ENCODE measurements at regions not wholly inside any gene's neighbourhood (a gene's known extent, or its start where the extent isn't known, plus 50 kb on each side); places are given as distances from the start of the nearest gene placed in this dataset.
"Not testable (repeated sequence)": the region's sequence is repeated elsewhere in the genome, so short reads cannot be mapped to it uniquely, and the experiment has no call there.

DNA sequence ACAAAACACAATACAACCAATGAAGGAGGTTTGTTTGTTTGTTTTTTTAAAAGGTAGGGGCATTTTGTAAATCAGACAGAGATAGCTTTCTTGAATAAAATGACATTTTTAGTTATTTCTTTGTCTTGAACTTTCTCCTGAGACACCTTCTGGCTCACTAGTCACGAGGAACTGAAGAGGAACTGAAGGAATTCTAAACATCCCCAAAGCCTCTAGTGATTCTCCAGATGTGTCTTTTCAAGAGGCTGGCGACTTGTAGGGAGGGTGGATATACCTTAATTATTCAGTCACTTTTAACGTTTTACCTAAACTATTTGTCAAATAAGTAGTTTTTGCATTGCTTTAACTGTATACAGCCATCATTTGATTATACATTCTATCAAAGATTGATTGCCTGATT, 211.2 kb upstream of the LRIG3 start:
- no CpG with 5 or more reads among the region's 3 CpGs for WGBS (ENCODE audit: insufficient coverage)
- Histone ChIP-seq H3K27ac (ENCODE audit: low read length) (no peak overlapping the region), H3K9me3 (replicated peaks; ENCODE audit: control insufficient read depth, low read depth, low read length) (no peaks in the 10 kb centered on the region), H3K4me3 (ENCODE audit: low read length) (no peak overlapping the region), H3K36me3 (ENCODE audit: control insufficient read depth, insufficient read depth, low read length) (no peaks in the 10 kb centered on the region), H3K4me1 (ENCODE audit: control insufficient read depth, insufficient read depth, low read length) (no peaks in the 10 kb centered on the region), H3K27me3 (ENCODE audit: control insufficient read depth, insufficient read depth, low read length) (no peaks in the 10 kb centered on the region)
- peak; percentile 45 for DNase-seq

GRCh38 chr12:59122784-59123183, 202.5 kb upstream of the LRIG3 start:
- H3K9me3 ChIP-seq (replicated peaks; ENCODE audit: control insufficient read depth, low read depth, low read length), result no peaks in the 10 kb centered on the region
- peak overlapping the region; percentile 75 for H3K27ac ChIP-seq (ENCODE audit: low read length)
- H3K36me3 ChIP-seq (ENCODE audit: control insufficient read depth, insufficient read depth, low read length), result no peaks in the 10 kb centered on the region
- WGBS (ENCODE audit: insufficient coverage), result no CpG with 5 or more reads among the region's 3 CpGs
- DNase-seq, result peak; percentile 90
- no peaks in the 10 kb centered on the region for H3K27me3 ChIP-seq (ENCODE audit: control insufficient read depth, insufficient read depth, low read length)
- H3K4me1 ChIP-seq (ENCODE audit: control insufficient read depth, insufficient read depth, low read length), result no peaks in the 10 kb centered on the region
- H3K4me3 ChIP-seq (ENCODE audit: low read length), result no peak overlapping the region

DNA sequence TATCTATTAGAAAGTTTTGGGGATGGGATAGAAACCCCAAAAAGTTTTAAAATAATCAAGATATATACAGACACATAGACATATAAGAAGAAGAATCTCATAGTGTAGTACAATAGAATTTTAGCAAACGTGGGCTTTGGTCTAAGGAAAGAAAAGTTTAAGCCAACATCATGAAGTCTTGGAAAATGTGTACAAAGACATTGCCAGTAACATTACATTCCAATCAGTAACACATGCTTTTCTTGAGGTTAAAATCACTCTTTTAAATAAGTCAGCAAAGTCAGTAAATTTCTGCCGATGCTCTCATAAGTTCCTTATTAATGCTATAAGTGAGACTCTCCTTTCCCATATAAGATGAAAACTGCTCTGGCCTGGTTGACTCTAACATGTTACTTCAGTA, 201.1 kb upstream of the LRIG3 start:
- no CpG with 5 or more reads among the region's 2 CpGs for WGBS (ENCODE audit: insufficient coverage)
- no peak overlapping the region for H3K4me3 ChIP-seq (ENCODE audit: low read length)
- H3K9me3 ChIP-seq (replicated peaks; ENCODE audit: control insufficient read depth, low read depth, low read length), result no peaks in the 10 kb centered on the region
- H3K4me1 ChIP-seq (ENCODE audit: control insufficient read depth, insufficient read depth, low read length), result no peaks in the 10 kb centered on the region
- H3K36me3 ChIP-seq (ENCODE audit: control insufficient read depth, insufficient read depth, low read length), result no peaks in the 10 kb centered on the region
- no peaks in the 10 kb centered on the region for H3K27me3 ChIP-seq (ENCODE audit: control insufficient read depth, insufficient read depth, low read length)
- peak overlapping the region; percentile 75 for H3K27ac ChIP-seq (ENCODE audit: low read length)
- peak; percentile 85 for DNase-seq

GRCh38 chr12:59119676-59120075, 199.4 kb upstream of the LRIG3 start:
- Histone ChIP-seq H3K4me3 (ENCODE audit: low read length) (no peak overlapping the region), H3K36me3 (ENCODE audit: control insufficient read depth, insufficient read depth, low read length) (no peaks in the 10 kb centered on the region), H3K9me3 (replicated peaks; ENCODE audit: control insufficient read depth, low read depth, low read length) (no peaks in the 10 kb centered on the region), H3K27ac (ENCODE audit: low read length) (no peak overlapping the region), H3K27me3 (ENCODE audit: control insufficient read depth, insufficient read depth, low read length) (no peaks in the 10 kb centered on the region), H3K4me1 (ENCODE audit: control insufficient read depth, insufficient read depth, low read length) (no peaks in the 10 kb centered on the region)
- DNase-seq, result no peak
- 80% methylated on average over 1 of the region's 2 CpGs for WGBS (ENCODE audit: insufficient coverage)

DNA sequence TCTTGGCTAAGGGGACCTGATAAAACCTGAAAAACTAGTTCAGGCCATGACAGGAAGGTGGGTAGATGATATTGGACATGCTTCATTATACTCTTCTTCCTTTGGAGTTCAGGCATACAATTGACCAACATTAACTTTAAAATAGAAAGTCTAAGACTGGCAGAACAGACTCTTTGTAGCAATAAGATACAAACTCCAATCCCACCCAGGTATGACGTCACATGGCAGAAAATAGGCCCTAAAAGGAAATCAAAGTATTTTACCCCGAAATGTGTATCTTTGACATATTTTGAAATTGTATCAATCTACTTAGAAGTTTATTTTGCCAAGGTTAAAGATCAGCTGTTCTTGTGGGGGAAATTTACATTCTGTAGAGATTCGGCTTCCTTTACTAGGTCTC, 198.1 kb upstream of the LRIG3 start:
- H3K27ac ChIP-seq (ENCODE audit: low read length), result no peak overlapping the region
- no peaks in the 10 kb centered on the region for H3K9me3 ChIP-seq (replicated peaks; ENCODE audit: control insufficient read depth, low read depth, low read length)
- H3K4me3 ChIP-seq (ENCODE audit: low read length), result no peak overlapping the region
- no peak for DNase-seq
- H3K4me1 ChIP-seq (ENCODE audit: control insufficient read depth, insufficient read depth, low read length), result peaks cover 4% of the 10 kb centered on the region
- no peaks in the 10 kb centered on the region for H3K27me3 ChIP-seq (ENCODE audit: control insufficient read depth, insufficient read depth, low read length)
- H3K36me3 ChIP-seq (ENCODE audit: control insufficient read depth, insufficient read depth, low read length), result no peaks in the 10 kb centered on the region
- WGBS (ENCODE audit: insufficient coverage), result no CpG with 5 or more reads among the region's 3 CpGs

- H3K9me3 ChIP-seq (replicated peaks; ENCODE audit: control insufficient read depth, low read depth, low read length), result no peaks in the 10 kb centered on the region
- peaks cover 4% of the 10 kb centered on the region for H3K4me1 ChIP-seq (ENCODE audit: control insufficient read depth, insufficient read depth, low read length)
- no peak for DNase-seq
- H3K27me3 ChIP-seq (ENCODE audit: control insufficient read depth, insufficient read depth, low read length), result no peaks in the 10 kb centered on the region
- no CpG with 5 or more reads among the region's 1 CpG for WGBS (ENCODE audit: insufficient coverage)
- H3K4me3 ChIP-seq (ENCODE audit: low read length), result no peak overlapping the region
- H3K36me3 ChIP-seq (ENCODE audit: control insufficient read depth, insufficient read depth, low read length), result no peaks in the 10 kb centered on the region
- H3K27ac ChIP-seq (ENCODE audit: low read length), result no peak overlapping the region
These were observed 195.7 kb upstream of the LRIG3 start for GRCh38 chr12:59115995-59116394.

DNA sequence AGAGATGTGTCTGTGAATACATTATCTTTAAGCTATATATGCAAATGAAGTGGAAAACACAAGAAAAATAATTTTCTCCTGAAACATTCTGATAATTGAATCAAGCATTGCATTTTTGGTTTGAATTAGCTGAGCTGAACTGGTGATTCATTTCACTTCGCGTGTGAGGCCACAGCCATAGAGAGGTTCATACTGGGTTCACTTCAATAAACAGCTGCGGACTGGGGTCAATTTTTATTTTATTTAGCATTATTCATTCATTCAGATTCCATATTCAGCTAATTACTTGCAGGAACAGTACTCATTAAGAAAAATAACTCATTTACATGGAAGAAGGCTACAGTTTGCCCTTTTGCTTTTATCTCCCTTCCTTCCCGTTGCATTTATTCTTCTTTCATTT, 195.2 kb upstream of the LRIG3 start:
- no peaks in the 10 kb centered on the region for H3K27me3 ChIP-seq (ENCODE audit: control insufficient read depth, insufficient read depth, low read length)
- H3K36me3 ChIP-seq (ENCODE audit: control insufficient read depth, insufficient read depth, low read length), result no peaks in the 10 kb centered on the region
- no peaks in the 10 kb centered on the region for H3K9me3 ChIP-seq (replicated peaks; ENCODE audit: control insufficient read depth, low read depth, low read length)
- H3K27ac ChIP-seq (ENCODE audit: low read length), result no peak overlapping the region
- peaks cover 4% of the 10 kb centered on the region for H3K4me1 ChIP-seq (ENCODE audit: control insufficient read depth, insufficient read depth, low read length)
- H3K4me3 ChIP-seq (ENCODE audit: low read length), result no peak overlapping the region
- DNase-seq, result no peak
- WGBS (ENCODE audit: insufficient coverage), result no CpG with 5 or more reads among the region's 4 CpGs

GRCh38 chr12:59113831-59114615, 193.7 kb upstream of the LRIG3 start:
- H3K4me1 ChIP-seq (ENCODE audit: control insufficient read depth, insufficient read depth, low read length), result peaks cover 4% of the 10 kb centered on the region
- no peaks in the 10 kb centered on the region for H3K9me3 ChIP-seq (replicated peaks; ENCODE audit: control insufficient read depth, low read depth, low read length)
- no peak overlapping the region for H3K4me3 ChIP-seq (ENCODE audit: low read length)
- H3K27ac ChIP-seq (ENCODE audit: low read length), result peak overlapping the region; percentile 62
- no peaks in the 10 kb centered on the region for H3K27me3 ChIP-seq (ENCODE audit: control insufficient read depth, insufficient read depth, low read length)
- peak; percentile 94 for DNase-seq
- no peaks in the 10 kb centered on the region for H3K36me3 ChIP-seq (ENCODE audit: control insufficient read depth, insufficient read depth, low read length)
- 14% methylated on average over 6 of the region's 12 CpGs for WGBS (ENCODE audit: insufficient coverage)

GRCh38 chr12:59111851-59112250, 191.5 kb upstream of the LRIG3 start:
- WGBS (ENCODE audit: insufficient coverage), result no CpG with 5 or more reads among the region's 3 CpGs
- no peaks in the 10 kb centered on the region for H3K9me3 ChIP-seq (replicated peaks; ENCODE audit: control insufficient read depth, low read depth, low read length)
- no peak overlapping the region for H3K27ac ChIP-seq (ENCODE audit: low read length)
- no peaks in the 10 kb centered on the region for H3K27me3 ChIP-seq (ENCODE audit: control insufficient read depth, insufficient read depth, low read length)
- DNase-seq, result no peak
- H3K4me3 ChIP-seq (ENCODE audit: low read length), result no peak overlapping the region
- H3K4me1 ChIP-seq (ENCODE audit: control insufficient read depth, insufficient read depth, low read length), result peaks cover 4% of the 10 kb centered on the region
- no peaks in the 10 kb centered on the region for H3K36me3 ChIP-seq (ENCODE audit: control insufficient read depth, insufficient read depth, low read length)

- not testable (repeated sequence) for H3K9me3 ChIP-seq (replicated peaks; ENCODE audit: control insufficient read depth, low read depth, low read length); H3K4me1 ChIP-seq (ENCODE audit: control insufficient read depth, insufficient read depth, low read length); H3K27me3 ChIP-seq (ENCODE audit: control insufficient read depth, insufficient read depth, low read length); H3K27ac ChIP-seq (ENCODE audit: low read length); DNase-seq; H3K4me3 ChIP-seq (ENCODE audit: low read length); H3K36me3 ChIP-seq (ENCODE audit: control insufficient read depth, insufficient read depth, low read length)
- WGBS (ENCODE audit: insufficient coverage), result 91% methylated on average over 3 of the region's 8 CpGs
These were observed 188.2 kb upstream of the LRIG3 start for GRCh38 chr12:59108516-59108915.

- H3K9me3 ChIP-seq (replicated peaks; ENCODE audit: control insufficient read depth, low read depth, low read length), result no peaks in the 10 kb centered on the region
- H3K4me1 ChIP-seq (ENCODE audit: control insufficient read depth, insufficient read depth, low read length), result no peaks in the 10 kb centered on the region
- 100% methylated on average over 3 of the region's 4 CpGs for WGBS (ENCODE audit: insufficient coverage)
- H3K36me3 ChIP-seq (ENCODE audit: control insufficient read depth, insufficient read depth, low read length), result no peaks in the 10 kb centered on the region
- DNase-seq, result no peak
- no peak overlapping the region for H3K4me3 ChIP-seq (ENCODE audit: low read length)
- no peak overlapping the region for H3K27ac ChIP-seq (ENCODE audit: low read length)
- no peaks in the 10 kb centered on the region for H3K27me3 ChIP-seq (ENCODE audit: control insufficient read depth, insufficient read depth, low read length)
These were observed 180.3 kb upstream of the LRIG3 start for GRCh38 chr12:59100585-59100984.
